ENCODE measurements at regions not wholly inside any gene's neighbourhood (a gene's known extent, or its start where the extent isn't known, plus 50 kb on each side); places are given as distances from the start of the nearest gene placed in this dataset.

- H3K4me3 ChIP-seq = no peak overlapping the region
- no peak for ATAC-seq
- H3K27ac ChIP-seq = no peak overlapping the region
- no peak for TF ChIP-seq CTCF (IDR thresholded peaks at IDR 0.05)
- TF ChIP-seq POLR2A (IDR thresholded peaks at IDR 0.05) = no peak
- no peak for TF ChIP-seq EP300 (IDR thresholded peaks at IDR 0.05)
- TF ChIP-seq POLR2AphosphoS5 (IDR thresholded peaks at IDR 0.05) = no peak
- peaks cover 0 to 6% (median 0%) of the 10 kb centered on the region in 3 donors for H3K9me3 ChIP-seq
- peaks cover 0 to 11% (median 0%) of the 10 kb centered on the region in 3 donors for H3K4me1 ChIP-seq
- no peaks in the 10 kb centered on the region for H3K27me3 ChIP-seq
- WGBS, 2 donors (ENCODE audit: low coverage in 1 of 2) = 90 to 100% methylated on average over 3 of the region's 3 CpGs
- no peaks in the 10 kb centered on the region for H3K36me3 ChIP-seq
Observed at GRCh38 chr18:54086863-54087262, 137.6 kb downstream of the MBD2 start.

- no peak for ATAC-seq
- H3K9me3 ChIP-seq = peaks cover 0 to 6% (median 0%) of the 10 kb centered on the region in 3 donors
- no peak overlapping the region for H3K4me3 ChIP-seq
- no peak overlapping the region for H3K27ac ChIP-seq
- no peaks in the 10 kb centered on the region for H3K27me3 ChIP-seq
- H3K4me1 ChIP-seq = peaks cover 0 to 11% (median 0%) of the 10 kb centered on the region in 3 donors
- no peaks in the 10 kb centered on the region for H3K36me3 ChIP-seq
- TF ChIP-seq POLR2A (IDR thresholded peaks at IDR 0.05) (no peak), POLR2AphosphoS5 (IDR thresholded peaks at IDR 0.05) (no peak)
- 88 to 91% methylated on average over 6 to 8 of the region's 8 CpGs for WGBS, 2 donors (ENCODE audit: low coverage in 1 of 2)
Observed at GRCh38 chr18:54086046-54086802, 138.2 kb downstream of the MBD2 start.

- ATAC-seq = no peak
- no peaks in the 10 kb centered on the region for H3K4me1 ChIP-seq
- no peaks in the 10 kb centered on the region for H3K27me3 ChIP-seq
- TF ChIP-seq EP300 (IDR thresholded peaks at IDR 0.05) (no peak), CTCF (IDR thresholded peaks at IDR 0.05) (no peak), POLR2AphosphoS5 (IDR thresholded peaks at IDR 0.05) (no peak), POLR2A (IDR thresholded peaks at IDR 0.05) (no peak)
- WGBS, 2 donors (ENCODE audit: low coverage in 1 of 2) = 63 to 85% methylated on average over 2 of the region's 2 CpGs
- H3K36me3 ChIP-seq = no peaks in the 10 kb centered on the region
- peaks cover 0 to 6% (median 0%) of the 10 kb centered on the region in 3 donors for H3K9me3 ChIP-seq
- no peak overlapping the region for H3K27ac ChIP-seq
- no peak overlapping the region for H3K4me3 ChIP-seq
Observed at GRCh38 chr18:54080858-54081257, 143.6 kb downstream of the MBD2 start.

GRCh38 chr18:54076166-54076565 is 148.3 kb downstream of the MBD2 start:
- Histone ChIP-seq H3K4me1 (no peaks in the 10 kb centered on the region), H3K27me3 (no peaks in the 10 kb centered on the region), H3K4me3 (no peak overlapping the region), H3K27ac (no peak overlapping the region), H3K9me3 (no peaks in the 10 kb centered on the region), H3K36me3 (no peaks in the 10 kb centered on the region)
- 70 to 80% methylated on average over 1 of the region's 1 CpG for WGBS, 2 donors (ENCODE audit: low coverage in 1 of 2)
- no peak for ATAC-seq
- TF ChIP-seq CTCF (IDR thresholded peaks at IDR 0.05) (no peak), EP300 (IDR thresholded peaks at IDR 0.05) (no peak), POLR2AphosphoS5 (IDR thresholded peaks at IDR 0.05) (no peak), POLR2A (IDR thresholded peaks at IDR 0.05) (no peak)

- WGBS, 2 donors (ENCODE audit: low coverage in 1 of 2) = 94 to 96% methylated on average over 3 of the region's 3 CpGs
- Histone ChIP-seq H3K4me3 (no peak overlapping the region), H3K4me1 (no peaks in the 10 kb centered on the region), H3K27ac (no peak overlapping the region), H3K9me3 (no peaks in the 10 kb centered on the region), H3K27me3 (no peaks in the 10 kb centered on the region), H3K36me3 (no peaks in the 10 kb centered on the region)
- TF ChIP-seq EP300 (IDR thresholded peaks at IDR 0.05) = no peak
- no peak for TF ChIP-seq POLR2AphosphoS5 (IDR thresholded peaks at IDR 0.05)
- TF ChIP-seq POLR2A (IDR thresholded peaks at IDR 0.05) = no peak
- TF ChIP-seq CTCF (IDR thresholded peaks at IDR 0.05) = no peak
- no peak for ATAC-seq
Observed at GRCh38 chr18:54075689-54076088, 148.8 kb downstream of the MBD2 start.
